ENCODE measurements at regions not wholly inside any gene's neighbourhood (a gene's known extent, or its start where the extent isn't known, plus 50 kb on each side); places are given as distances from the start of the nearest gene placed in this dataset.

DNA sequence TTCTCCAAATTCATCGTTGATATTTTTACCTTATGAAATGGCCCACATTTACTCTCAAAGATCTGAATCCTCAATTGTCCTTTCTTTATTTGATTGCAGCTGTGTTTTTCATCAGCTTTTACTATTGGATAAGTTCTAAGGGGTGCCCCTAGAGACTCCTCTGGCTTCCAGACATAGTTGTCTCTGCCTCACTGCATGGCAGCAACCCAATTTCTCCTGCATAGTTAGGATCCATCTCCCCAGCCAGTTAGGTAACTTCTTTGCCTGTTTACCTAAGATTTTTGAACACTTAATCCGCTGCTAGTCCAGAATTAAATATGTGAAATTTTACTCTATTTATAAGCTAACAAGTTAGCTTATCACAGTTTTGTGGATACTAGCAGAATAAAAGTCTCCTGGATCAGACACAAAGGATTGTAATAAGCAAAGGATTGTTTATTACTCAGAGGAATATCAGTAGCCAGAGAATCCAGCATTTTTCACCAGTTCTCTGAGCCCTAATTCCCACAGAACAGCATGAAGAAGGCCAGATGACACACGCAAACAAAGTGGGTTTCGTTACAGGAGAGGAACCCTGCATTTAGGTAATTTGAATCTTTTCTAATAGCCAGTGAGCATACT, 101.1 kb downstream of the BBS10 start:
- Histone ChIP-seq H3K27me3 (ENCODE audit: insufficient read depth, low read length) (no peaks in the 10 kb centered on the region), H3K79me2 (ENCODE audit: insufficient read depth, low read length) (no peaks in the 10 kb centered on the region), H3K9me3 (ENCODE audit: low read length) (no peaks in the 10 kb centered on the region), H3K9me2 (ENCODE audit: low read depth, low read length) (no peaks in the 10 kb centered on the region), H2AFZ (ENCODE audit: low read length) (no peak overlapping the region), H3K4me1 (ENCODE audit: insufficient read depth, low read length, severe bottlenecking) (no peaks in the 10 kb centered on the region), H3K4me2 (ENCODE audit: low read length) (no peak overlapping the region), H3K9ac (ENCODE audit: low read length) (no peak overlapping the region), H4K20me1 (ENCODE audit: insufficient read depth, low read length) (no peaks in the 10 kb centered on the region), H3K4me3 (ENCODE audit: low read depth, low read length, poor library complexity, severe bottlenecking) (no peak overlapping the region), H3F3A (ENCODE audit: insufficient read depth, low read length) (no peaks in the 10 kb centered on the region), H3K27ac (ENCODE audit: low read depth, low read length, poor library complexity, severe bottlenecking) (no peak overlapping the region), H3K36me3 (ENCODE audit: insufficient read depth, low read length) (no peaks in the 10 kb centered on the region)
- TF ChIP-seq CTCF (IDR thresholded peaks at IDR 0.05; ENCODE audit: low read length) (no peak), EZH2 (IDR thresholded peaks at IDR 0.05; ENCODE audit: borderline replicate concordance, low read length) (no peak)

- Histone ChIP-seq H4K20me1 (ENCODE audit: insufficient read depth, low read length) (no peaks in the 10 kb centered on the region), H3K79me2 (ENCODE audit: insufficient read depth, low read length) (no peaks in the 10 kb centered on the region), H3K4me3 (ENCODE audit: low read depth, low read length, poor library complexity, severe bottlenecking) (no peak overlapping the region), H3K36me3 (ENCODE audit: insufficient read depth, low read length) (no peaks in the 10 kb centered on the region), H3K4me1 (ENCODE audit: insufficient read depth, low read length, severe bottlenecking) (no peaks in the 10 kb centered on the region), H3K9me2 (ENCODE audit: low read depth, low read length) (no peaks in the 10 kb centered on the region), H3K9me3 (ENCODE audit: low read length) (no peaks in the 10 kb centered on the region), H3K27ac (ENCODE audit: low read depth, low read length, poor library complexity, severe bottlenecking) (no peak overlapping the region), H2AFZ (ENCODE audit: low read length) (no peak overlapping the region), H3K4me2 (ENCODE audit: low read length) (no peak overlapping the region), H3K9ac (ENCODE audit: low read length) (no peak overlapping the region), H3K27me3 (ENCODE audit: insufficient read depth, low read length) (no peaks in the 10 kb centered on the region), H3F3A (ENCODE audit: insufficient read depth, low read length) (no peaks in the 10 kb centered on the region)
- TF ChIP-seq EZH2 (IDR thresholded peaks at IDR 0.05; ENCODE audit: borderline replicate concordance, low read length) (no peak), CTCF (IDR thresholded peaks at IDR 0.05; ENCODE audit: low read length) (no peak)
Observed at GRCh38 chr12:76246611-76247010, 101.6 kb downstream of the BBS10 start.

- H3K27ac ChIP-seq (ENCODE audit: low read depth, low read length, poor library complexity, severe bottlenecking), result no peak overlapping the region
- no peaks in the 10 kb centered on the region for H3F3A ChIP-seq (ENCODE audit: insufficient read depth, low read length)
- H3K27me3 ChIP-seq (ENCODE audit: insufficient read depth, low read length), result no peaks in the 10 kb centered on the region
- H3K4me2 ChIP-seq (ENCODE audit: low read length), result no peak overlapping the region
- no peaks in the 10 kb centered on the region for H3K9me2 ChIP-seq (ENCODE audit: low read depth, low read length)
- no peak for TF ChIP-seq CTCF (IDR thresholded peaks at IDR 0.05; ENCODE audit: low read length)
- TF ChIP-seq EZH2 (IDR thresholded peaks at IDR 0.05; ENCODE audit: borderline replicate concordance, low read length), result no peak
- no peaks in the 10 kb centered on the region for H3K9me3 ChIP-seq (ENCODE audit: low read length)
- H3K4me3 ChIP-seq (ENCODE audit: low read depth, low read length, poor library complexity, severe bottlenecking), result no peak overlapping the region
- H3K79me2 ChIP-seq (ENCODE audit: insufficient read depth, low read length), result no peaks in the 10 kb centered on the region
- H4K20me1 ChIP-seq (ENCODE audit: insufficient read depth, low read length), result no peaks in the 10 kb centered on the region
- no peak overlapping the region for H2AFZ ChIP-seq (ENCODE audit: low read length)
- H3K36me3 ChIP-seq (ENCODE audit: insufficient read depth, low read length), result no peaks in the 10 kb centered on the region
- H3K4me1 ChIP-seq (ENCODE audit: insufficient read depth, low read length, severe bottlenecking), result no peaks in the 10 kb centered on the region
- no peak overlapping the region for H3K9ac ChIP-seq (ENCODE audit: low read length)
Observed at GRCh38 chr12:76244300-76244699, 103.9 kb downstream of the BBS10 start.
